ENCODE measurements at regions not wholly inside any gene's neighbourhood (a gene's known extent, or its start where the extent isn't known, plus 50 kb on each side); places are given as distances from the start of the nearest gene placed in this dataset.

- Histone ChIP-seq H3K4me1 (replicated peaks in 1 of 2; ENCODE audit: control insufficient read depth in 2 of 2, insufficient read depth in 2 of 2, low read length in 2 of 2) (no peaks in the 10 kb centered on the region), H4K20me1 (replicated peaks; ENCODE audit: control insufficient read depth, insufficient read depth, low read length) (no peaks in the 10 kb centered on the region), H3K9me3 (replicated peaks; ENCODE audit: control insufficient read depth, insufficient read depth, low read depth, low read length) (no peaks in the 10 kb centered on the region), H3K79me2 (ENCODE audit: control insufficient read depth, insufficient read depth, low read length) (no peaks in the 10 kb centered on the region), H3K4me3 (no peak overlapping the region), H3K27me3 (ENCODE audit: control insufficient read depth in 2 of 2, insufficient read depth in 2 of 2, low read length in 2 of 2) (no peaks in the 10 kb centered on the region), H3K9me1 (ENCODE audit: control insufficient read depth, insufficient read depth, low read length) (no peaks in the 10 kb centered on the region), H3K9ac (ENCODE audit: insufficient read depth in 1 of 2, low read depth in 2 of 2, low read length in 2 of 2) (no peak overlapping the region), H2AFZ (ENCODE audit: low read depth, low read length) (no peak overlapping the region), H3K4me2 (ENCODE audit: insufficient read depth, low read length) (no peak overlapping the region), H3K36me3 (ENCODE audit: control insufficient read depth, insufficient read depth, low read length) (no peaks in the 10 kb centered on the region), H3K27ac (ENCODE audit: extremely low read depth, low read depth, low read length) (no peak overlapping the region)
- FAIRE-seq (no peak), ATAC-seq (no peak), DNase-seq (ENCODE audit: extremely low read depth in 1 of 4, low spot score in 3 of 4) (no peak)
- no peak for TF ChIP-seq PCBP2 (IDR thresholded peaks at IDR 0.05; ENCODE audit: low read depth, low read length, poor library complexity, severe bottlenecking)
- TF ChIP-seq ZNF384 (IDR thresholded peaks at IDR 0.05; ENCODE audit: low read depth, low read length) = no peak
- no peak for TF ChIP-seq SAP30 (IDR thresholded peaks at IDR 0.05; ENCODE audit: borderline replicate concordance, insufficient read depth, low read depth, low read length, poor library complexity, severe bottlenecking)
- no peak for TF ChIP-seq SIRT6 (IDR thresholded peaks at IDR 0.05; ENCODE audit: low read depth, low read length)
- TF ChIP-seq ZNF140 (CRISPR knock-in tag; IDR thresholded peaks at IDR 0.05) = no peak
- TF ChIP-seq ZBTB7A (IDR thresholded peaks at IDR 0.05; ENCODE audit: borderline replicate concordance, control insufficient read depth, low read depth, low read length) = no peak
- TF ChIP-seq ZKSCAN3 (CRISPR knock-in tag; IDR thresholded peaks at IDR 0.05) = no peak
- TF ChIP-seq ZFP30 (CRISPR knock-in tag; IDR thresholded peaks at IDR 0.05; ENCODE audit: borderline replicate concordance) = no peak
- TF ChIP-seq MYBL2 (IDR thresholded peaks at IDR 0.05; ENCODE audit: low read depth) = no peak
- no peak for TF ChIP-seq MYBL2 (CRISPR knock-in tag; IDR thresholded peaks at IDR 0.05; ENCODE audit: borderline replicate concordance)
- TF ChIP-seq ILF3 (IDR thresholded peaks at IDR 0.05; ENCODE audit: borderline replicate concordance) = no peak
- TF ChIP-seq CEBPG (CRISPR knock-in tag; IDR thresholded peaks at IDR 0.05) = no peak
- TF ChIP-seq CEBPG (tag; conservative IDR thresholded peaks at IDR 0.05 in 1 of 2, IDR thresholded peaks at IDR 0.05 in 1 of 2) = no peak
- TF ChIP-seq HLTF (IDR thresholded peaks at IDR 0.05) = no peak
- no peak for TF ChIP-seq ARID1B (IDR thresholded peaks at IDR 0.05)
- intact Hi-C loops (cut with micrococcal nuclease) = no loop called here
- BruUV-seq (replicated peaks) = no TSS peak
- in situ Hi-C loops (cut with MboI) = no loop called here
- WGBS (ENCODE audit: insufficient coverage, low coverage, missing lambda C conversion rate) = 0% methylated on average over 3 of the region's 3 CpGs
- CTCF ChIA-PET (ENCODE audit: low intra/inter-chr PET ratio) = no interaction called here
- POLR2A ChIA-PET = no interaction called here
These were observed 153.4 kb upstream of the SKOR2 start for GRCh38 chr18:47404845-47405244.

Measured in K562 (cell line).